ENCODE measurements at regions not wholly inside any gene's neighbourhood (a gene's known extent, or its start where the extent isn't known, plus 50 kb on each side); places are given as distances from the start of the nearest gene placed in this dataset.

DNA sequence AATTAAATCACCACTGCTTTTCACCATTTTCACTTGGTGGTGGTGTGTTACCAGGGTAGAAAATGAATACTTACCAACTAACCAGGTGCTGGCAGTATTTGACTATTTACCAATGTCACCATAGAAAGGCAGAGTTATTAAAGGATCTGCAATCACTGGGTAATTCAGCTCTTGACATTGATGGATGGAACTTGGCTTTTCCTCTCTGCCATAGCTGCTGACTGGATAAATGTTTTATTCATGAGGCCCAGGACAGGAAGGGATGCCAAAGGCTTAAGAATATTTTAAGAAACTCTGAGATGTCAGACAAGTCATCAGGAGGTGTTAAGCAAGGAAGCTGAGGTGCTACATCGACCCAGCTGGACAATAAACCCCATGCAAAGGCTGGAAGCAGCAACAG, 495.5 kb upstream of the CFAP20DC start:
- Histone ChIP-seq H3K36me3 (ENCODE audit: control insufficient read depth in 2 of 2, insufficient read depth in 2 of 2, low read length in 1 of 2) (no peaks in the 10 kb centered on the region), H3K4me3 (ENCODE audit: low read length in 2 of 2) (no peak overlapping the region), H3K9me3 (ENCODE audit: control insufficient read depth in 2 of 2, insufficient read depth in 1 of 2, low read length in 1 of 2) (no peaks in the 10 kb centered on the region), H3K27ac (ENCODE audit: low read depth in 1 of 2, low read length in 1 of 2) (no peak overlapping the region), H3K27me3 (ENCODE audit: control insufficient read depth in 2 of 2, insufficient read depth in 1 of 2, low read length in 1 of 2) (no peaks in the 10 kb centered on the region), H3K4me1 (ENCODE audit: control insufficient read depth in 2 of 2, insufficient read depth in 2 of 2, low read length in 2 of 2) (peaks cover 0 to 7% of the 10 kb centered on the region in 2 donors)
- no peak for DNase-seq (ENCODE audit: low read depth in 6 of 9, low spot score in 9 of 9)
- WGBS = 94% methylated on average over 1 of the region's 1 CpG

DNA sequence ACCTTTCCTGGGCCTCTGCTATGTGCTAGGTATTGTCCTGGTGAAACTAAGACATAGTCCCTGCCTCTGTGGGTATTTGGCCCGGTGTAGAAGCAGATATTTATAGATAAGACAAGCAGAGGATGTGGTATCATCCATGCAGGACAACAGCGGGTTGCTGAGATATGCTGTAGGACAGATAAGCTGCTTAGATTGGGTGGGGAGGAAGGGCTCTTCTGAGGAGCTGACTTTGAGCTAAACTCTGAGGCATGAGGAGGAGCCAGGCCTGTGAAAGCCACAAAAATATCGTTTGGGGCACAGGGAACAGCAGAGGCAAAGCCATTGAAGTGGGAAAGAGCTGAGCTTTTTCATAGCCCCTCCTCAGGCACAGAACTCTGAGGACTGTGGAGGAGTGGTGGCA, 492.5 kb upstream of the CFAP20DC start:
- H3K4me1 ChIP-seq (ENCODE audit: control insufficient read depth in 2 of 2, insufficient read depth in 2 of 2, low read length in 2 of 2) = peaks cover 0 to 7% of the 10 kb centered on the region in 2 donors
- WGBS = 18% methylated on average over 3 of the region's 3 CpGs
- H3K36me3 ChIP-seq (ENCODE audit: control insufficient read depth in 2 of 2, insufficient read depth in 2 of 2, low read length in 1 of 2) = no peaks in the 10 kb centered on the region
- peak in 3 of 9 donors; percentile 10 to 21 (median 15) for DNase-seq (ENCODE audit: low read depth in 6 of 9, low spot score in 9 of 9)
- no peaks in the 10 kb centered on the region for H3K27me3 ChIP-seq (ENCODE audit: control insufficient read depth in 2 of 2, insufficient read depth in 1 of 2, low read length in 1 of 2)
- H3K27ac ChIP-seq (ENCODE audit: low read depth in 1 of 2, low read length in 1 of 2) = no peak overlapping the region
- H3K9me3 ChIP-seq (ENCODE audit: control insufficient read depth in 2 of 2, insufficient read depth in 1 of 2, low read length in 1 of 2) = no peaks in the 10 kb centered on the region
- no peak overlapping the region for H3K4me3 ChIP-seq (ENCODE audit: low read length in 2 of 2)

DNA sequence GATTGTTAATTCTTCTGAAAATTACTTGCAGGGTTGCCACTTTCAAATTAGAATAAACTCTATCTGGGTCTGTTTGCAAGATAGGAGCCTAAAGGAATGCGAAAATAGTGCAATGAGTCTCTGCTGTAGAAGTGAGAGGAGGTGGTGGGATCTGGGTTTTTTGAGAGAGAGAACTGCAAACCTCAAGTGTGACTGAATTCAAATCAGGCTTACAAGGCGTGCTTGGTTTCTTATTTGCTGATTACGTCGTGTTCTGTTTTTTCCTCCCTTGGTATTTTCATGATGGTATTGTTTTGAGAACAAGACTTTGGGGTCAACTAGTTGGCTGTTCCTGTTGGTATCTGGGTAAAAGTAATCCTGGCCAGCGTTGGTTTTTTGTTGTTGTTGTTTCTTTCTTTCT, 490.9 kb upstream of the CFAP20DC start:
- Histone ChIP-seq H3K27me3 (ENCODE audit: control insufficient read depth in 2 of 2, insufficient read depth in 1 of 2, low read length in 1 of 2) (no peaks in the 10 kb centered on the region), H3K9me3 (ENCODE audit: control insufficient read depth in 2 of 2, insufficient read depth in 1 of 2, low read length in 1 of 2) (no peaks in the 10 kb centered on the region), H3K27ac (ENCODE audit: low read depth in 1 of 2, low read length in 1 of 2) (no peak overlapping the region), H3K36me3 (ENCODE audit: control insufficient read depth in 2 of 2, insufficient read depth in 2 of 2, low read length in 1 of 2) (no peaks in the 10 kb centered on the region), H3K4me1 (ENCODE audit: control insufficient read depth in 2 of 2, insufficient read depth in 2 of 2, low read length in 2 of 2) (peaks cover 0 to 7% of the 10 kb centered on the region in 2 donors), H3K4me3 (ENCODE audit: low read length in 2 of 2) (no peak overlapping the region)
- WGBS = 93% methylated on average over 5 of the region's 5 CpGs
- no peak for DNase-seq (ENCODE audit: low read depth in 6 of 9, low spot score in 9 of 9)

- Histone ChIP-seq H3K27me3 (ENCODE audit: control insufficient read depth in 2 of 2, insufficient read depth in 1 of 2, low read length in 1 of 2) (no peaks in the 10 kb centered on the region), H3K27ac (ENCODE audit: low read depth in 1 of 2, low read length in 1 of 2) (no peak overlapping the region), H3K4me1 (ENCODE audit: control insufficient read depth in 2 of 2, insufficient read depth in 2 of 2, low read length in 2 of 2) (peaks cover 0 to 7% of the 10 kb centered on the region in 2 donors), H3K9me3 (ENCODE audit: control insufficient read depth in 2 of 2, insufficient read depth in 1 of 2, low read length in 1 of 2) (no peaks in the 10 kb centered on the region), H3K4me3 (ENCODE audit: low read length in 2 of 2) (no peak overlapping the region), H3K36me3 (ENCODE audit: control insufficient read depth in 2 of 2, insufficient read depth in 2 of 2, low read length in 1 of 2) (no peaks in the 10 kb centered on the region)
- WGBS = 96% methylated on average over 3 of the region's 3 CpGs
- no peak for DNase-seq (ENCODE audit: low read depth in 6 of 9, low spot score in 9 of 9)
These were observed 490.4 kb upstream of the CFAP20DC start for GRCh38 chr3:59540241-59540640.

GRCh38 chr3:59538753-59539432, 489.1 kb upstream of the CFAP20DC start:
- no peaks in the 10 kb centered on the region for H3K9me3 ChIP-seq (ENCODE audit: control insufficient read depth in 2 of 2, insufficient read depth in 1 of 2, low read length in 1 of 2)
- H3K27me3 ChIP-seq (ENCODE audit: control insufficient read depth in 2 of 2, insufficient read depth in 1 of 2, low read length in 1 of 2) = no peaks in the 10 kb centered on the region
- 97% methylated on average over 10 of the region's 10 CpGs for WGBS
- no peak overlapping the region for H3K27ac ChIP-seq (ENCODE audit: low read depth in 1 of 2, low read length in 1 of 2)
- no peaks in the 10 kb centered on the region for H3K36me3 ChIP-seq (ENCODE audit: control insufficient read depth in 2 of 2, insufficient read depth in 2 of 2, low read length in 1 of 2)
- no peak for DNase-seq (ENCODE audit: low read depth in 6 of 9, low spot score in 9 of 9)
- H3K4me1 ChIP-seq (ENCODE audit: control insufficient read depth in 2 of 2, insufficient read depth in 2 of 2, low read length in 2 of 2) = peaks cover 0 to 7% of the 10 kb centered on the region in 2 donors
- no peak overlapping the region for H3K4me3 ChIP-seq (ENCODE audit: low read length in 2 of 2)

DNA sequence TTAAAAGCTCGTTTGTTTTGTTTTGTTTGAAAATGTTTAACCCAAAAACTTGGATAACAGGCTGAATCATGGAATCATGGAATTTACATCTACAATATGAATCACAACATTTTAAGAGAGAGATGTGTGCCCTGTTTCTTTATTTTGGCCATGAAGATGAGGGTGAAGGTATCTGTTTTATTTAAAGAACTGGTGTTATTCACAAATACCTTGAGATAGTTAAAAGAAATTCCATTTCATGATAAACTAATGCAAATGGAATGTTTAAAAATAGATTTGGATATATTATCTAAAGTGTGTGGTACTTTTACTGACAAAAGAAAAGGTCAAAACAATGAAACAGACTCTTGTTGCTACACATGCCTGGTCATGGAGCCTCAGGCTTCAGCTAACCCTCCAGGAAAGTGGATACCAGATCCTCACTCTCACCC, 486.0 kb upstream of the CFAP20DC start:
- Histone ChIP-seq H3K4me1 (ENCODE audit: control insufficient read depth in 2 of 2, insufficient read depth in 2 of 2, low read length in 2 of 2) (no peaks in the 10 kb centered on the region), H3K27me3 (ENCODE audit: control insufficient read depth in 2 of 2, insufficient read depth in 1 of 2, low read length in 1 of 2) (no peaks in the 10 kb centered on the region), H3K36me3 (ENCODE audit: control insufficient read depth in 2 of 2, insufficient read depth in 2 of 2, low read length in 1 of 2) (no peaks in the 10 kb centered on the region), H3K9me3 (ENCODE audit: control insufficient read depth in 2 of 2, insufficient read depth in 1 of 2, low read length in 1 of 2) (no peaks in the 10 kb centered on the region), H3K27ac (ENCODE audit: low read depth in 1 of 2, low read length in 1 of 2) (no peak overlapping the region), H3K4me3 (ENCODE audit: low read length in 2 of 2) (no peak overlapping the region)
- 92% methylated on average over 1 of the region's 1 CpG for WGBS
- DNase-seq (ENCODE audit: low read depth in 6 of 9, low spot score in 9 of 9) = no peak

- DNase-seq (ENCODE audit: low read depth in 6 of 9, low spot score in 9 of 9) = no peak
- WGBS = 69% methylated on average over 2 of the region's 2 CpGs
- H3K27ac ChIP-seq (ENCODE audit: low read depth in 1 of 2, low read length in 1 of 2) = no peak overlapping the region
- no peak overlapping the region for H3K4me3 ChIP-seq (ENCODE audit: low read length in 2 of 2)
- no peaks in the 10 kb centered on the region for H3K36me3 ChIP-seq (ENCODE audit: control insufficient read depth in 2 of 2, insufficient read depth in 2 of 2, low read length in 1 of 2)
- H3K9me3 ChIP-seq (ENCODE audit: control insufficient read depth in 2 of 2, insufficient read depth in 1 of 2, low read length in 1 of 2) = no peaks in the 10 kb centered on the region
- no peaks in the 10 kb centered on the region for H3K4me1 ChIP-seq (ENCODE audit: control insufficient read depth in 2 of 2, insufficient read depth in 2 of 2, low read length in 2 of 2)
- no peaks in the 10 kb centered on the region for H3K27me3 ChIP-seq (ENCODE audit: control insufficient read depth in 2 of 2, insufficient read depth in 1 of 2, low read length in 1 of 2)
These were observed 482.2 kb upstream of the CFAP20DC start for GRCh38 chr3:59531994-59532393.

GRCh38 chr3:59531066-59531745, 481.4 kb upstream of the CFAP20DC start:
- DNase-seq (ENCODE audit: low read depth in 6 of 9, low spot score in 9 of 9) = no peak
- H3K9me3 ChIP-seq (ENCODE audit: control insufficient read depth in 2 of 2, insufficient read depth in 1 of 2, low read length in 1 of 2) = no peaks in the 10 kb centered on the region
- no peaks in the 10 kb centered on the region for H3K36me3 ChIP-seq (ENCODE audit: control insufficient read depth in 2 of 2, insufficient read depth in 2 of 2, low read length in 1 of 2)
- 91% methylated on average over 3 of the region's 3 CpGs for WGBS
- no peak overlapping the region for H3K4me3 ChIP-seq (ENCODE audit: low read length in 2 of 2)
- no peaks in the 10 kb centered on the region for H3K4me1 ChIP-seq (ENCODE audit: control insufficient read depth in 2 of 2, insufficient read depth in 2 of 2, low read length in 2 of 2)
- H3K27me3 ChIP-seq (ENCODE audit: control insufficient read depth in 2 of 2, insufficient read depth in 1 of 2, low read length in 1 of 2) = no peaks in the 10 kb centered on the region
- no peak overlapping the region for H3K27ac ChIP-seq (ENCODE audit: low read depth in 1 of 2, low read length in 1 of 2)

DNA sequence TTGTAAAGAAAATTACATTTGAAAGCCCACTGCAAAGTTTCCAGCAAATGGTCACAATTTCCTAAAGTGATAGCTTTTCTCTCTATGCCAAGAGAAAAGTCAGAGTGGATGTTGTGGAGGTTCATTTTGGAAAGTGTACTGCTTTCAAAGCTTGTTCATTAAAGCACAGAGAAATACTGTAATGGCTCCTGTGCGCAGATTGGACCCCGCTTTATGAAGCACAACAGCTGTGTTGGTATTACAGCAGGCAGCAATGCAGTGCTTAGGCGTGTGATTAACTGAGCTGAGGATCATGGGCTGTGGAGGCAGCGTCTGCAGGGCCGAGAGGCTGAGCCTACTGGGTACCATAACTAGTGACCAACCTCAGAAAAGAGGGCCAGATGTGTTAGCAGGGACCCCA, 478.4 kb upstream of the CFAP20DC start:
- H3K27me3 ChIP-seq (ENCODE audit: control insufficient read depth in 2 of 2, insufficient read depth in 1 of 2, low read length in 1 of 2) = no peaks in the 10 kb centered on the region
- WGBS = 97% methylated on average over 5 of the region's 5 CpGs
- no peak overlapping the region for H3K27ac ChIP-seq (ENCODE audit: low read depth in 1 of 2, low read length in 1 of 2)
- DNase-seq (ENCODE audit: low read depth in 6 of 9, low spot score in 9 of 9) = no peak
- no peaks in the 10 kb centered on the region for H3K36me3 ChIP-seq (ENCODE audit: control insufficient read depth in 2 of 2, insufficient read depth in 2 of 2, low read length in 1 of 2)
- H3K4me3 ChIP-seq (ENCODE audit: low read length in 2 of 2) = no peak overlapping the region
- no peaks in the 10 kb centered on the region for H3K9me3 ChIP-seq (ENCODE audit: control insufficient read depth in 2 of 2, insufficient read depth in 1 of 2, low read length in 1 of 2)
- no peaks in the 10 kb centered on the region for H3K4me1 ChIP-seq (ENCODE audit: control insufficient read depth in 2 of 2, insufficient read depth in 2 of 2, low read length in 2 of 2)

Measured in thymus (tissue), 11 donors.